D721Med (cell line): ENCODE measurements at regions not wholly inside any gene's neighbourhood (a gene's known extent, or its start where the extent isn't known, plus 50 kb on each side); places are given as distances from the start of the nearest gene placed in this dataset.
"Not testable (repeated sequence)": the region's sequence is repeated elsewhere in the genome, so short reads cannot be mapped to it uniquely, and the experiment has no call there.

Experiments
- DNase-seq: peaks from one replicate; pipeline ENCODE4 v3.0.0; 2011; ENCODE audit warnings: low spot score; ENCODE audit not compliant: insufficient read length
- FAIRE-seq: peaks from 2 replicates; lab custom pipeline; 2011; peaks lifted over from hg19 to GRCh38; lab: Jason Lieb, UNC
- CTCF ChIP-seq: IDR thresholded peaks from 2 replicates; pipeline ENCODE4 v1.5.1; 2012; ENCODE audit warnings: mild to moderate bottlenecking, control low read depth; ENCODE audit not compliant: insufficient read depth; ENCODE audit errors: missing control alignments

- TF ChIP-seq CTCF, result no peak
- DNase-seq (no peak), FAIRE-seq (no peak)
Measured at GRCh38 chr5:169531631-169532030, 51.9 kb upstream of the SPDL1 start.

- DNase-seq (no peak), FAIRE-seq (no peak)
- TF ChIP-seq CTCF, result no peak
Measured at GRCh38 chr5:169527863-169528262, 55.7 kb upstream of the SPDL1 start.

- TF ChIP-seq CTCF, result no peak
- FAIRE-seq (no peak), DNase-seq (no peak)
Measured at GRCh38 chr5:169527066-169527465, 56.5 kb upstream of the SPDL1 start.

- no peak for DNase-seq
- no peak for TF ChIP-seq CTCF
- FAIRE-seq, result no peak
Measured at GRCh38 chr5:169522851-169523250, 60.7 kb upstream of the SPDL1 start.

- FAIRE-seq (no peak), DNase-seq (no peak)
- no peak for TF ChIP-seq CTCF
Measured at GRCh38 chr5:169521366-169521983, 62.1 kb upstream of the SPDL1 start.

- DNase-seq, result no peak
- TF ChIP-seq CTCF, result no peak
- FAIRE-seq, result no peak
Measured at GRCh38 chr5:169519358-169519757, 64.2 kb upstream of the SPDL1 start.

GRCh38 chr5:169518779-169519178, 64.8 kb upstream of the SPDL1 start:
- not testable (repeated sequence) for DNase-seq, FAIRE-seq

- no peak for TF ChIP-seq CTCF
- FAIRE-seq (no peak), DNase-seq (no peak)
Measured at GRCh38 chr5:169512385-169512784, 71.2 kb upstream of the SPDL1 start.
